ENCODE measurements at regions not wholly inside any gene's neighbourhood (a gene's known extent, or its start where the extent isn't known, plus 50 kb on each side); places are given as distances from the start of the nearest gene placed in this dataset.
A peak's percentile ranks its signal among the peaks of the same experiment; 100 is the strongest.
"Not testable (repeated sequence)": the region's sequence is repeated elsewhere in the genome, so short reads cannot be mapped to it uniquely, and the experiment has no call there.

GRCh38 chr7:142626420-142627035 lies 122.7 kb upstream of the PRSS1 start:
- no peak overlapping the region for H3K4me3 ChIP-seq (ENCODE audit: low read depth, low read length)
- peak; percentile 57 for TF ChIP-seq CTCF (IDR thresholded peaks at IDR 0.05; ENCODE audit: insufficient read depth, low read depth, low read length)
- DNase-seq (ENCODE audit: low read depth): no peak

- not testable (repeated sequence) for H3K4me3 ChIP-seq (ENCODE audit: low read depth, low read length); DNase-seq (ENCODE audit: low read depth)
Observed at GRCh38 chr7:142625216-142625615, 124.1 kb upstream of the PRSS1 start.

- H3K4me3 ChIP-seq (ENCODE audit: low read depth, low read length): no peak overlapping the region
- no peak for TF ChIP-seq CTCF (IDR thresholded peaks at IDR 0.05; ENCODE audit: insufficient read depth, low read depth, low read length)
- DNase-seq (ENCODE audit: low read depth): no peak
Observed at GRCh38 chr7:142620402-142620801, 128.9 kb upstream of the PRSS1 start.

- TF ChIP-seq CTCF (IDR thresholded peaks at IDR 0.05; ENCODE audit: insufficient read depth, low read depth, low read length): no peak
- H3K4me3 ChIP-seq (ENCODE audit: low read depth, low read length): no peak overlapping the region
- DNase-seq (ENCODE audit: low read depth): no peak
Observed at GRCh38 chr7:142618655-142619351, 130.5 kb upstream of the PRSS1 start.

GRCh38 chr7:142616842-142617241 lies 132.4 kb upstream of the PRSS1 start:
- no peak for DNase-seq (ENCODE audit: low read depth)
- no peak for TF ChIP-seq CTCF (IDR thresholded peaks at IDR 0.05; ENCODE audit: insufficient read depth, low read depth, low read length)
- no peak overlapping the region for H3K4me3 ChIP-seq (ENCODE audit: low read depth, low read length)

- no peak for TF ChIP-seq CTCF (IDR thresholded peaks at IDR 0.05; ENCODE audit: insufficient read depth, low read depth, low read length)
- no peak overlapping the region for H3K4me3 ChIP-seq (ENCODE audit: low read depth, low read length)
- DNase-seq (ENCODE audit: low read depth): no peak
Observed at GRCh38 chr7:142616121-142616643, 133.1 kb upstream of the PRSS1 start.

GRCh38 chr7:142615508-142615907 lies 133.8 kb upstream of the PRSS1 start:
- no peak for DNase-seq (ENCODE audit: low read depth)
- TF ChIP-seq CTCF (IDR thresholded peaks at IDR 0.05; ENCODE audit: insufficient read depth, low read depth, low read length): no peak
- H3K4me3 ChIP-seq (ENCODE audit: low read depth, low read length): no peak overlapping the region

Measured in fibroblast of villous mesenchyme (primary cell).